NCI-H2196 (cell line): ENCODE measurements at regions not wholly inside any gene's neighbourhood (a gene's known extent, or its start where the extent isn't known, plus 50 kb on each side); places are given as distances from the start of the nearest gene placed in this dataset.
"Not testable (repeated sequence)": the region's sequence is repeated elsewhere in the genome, so short reads cannot be mapped to it uniquely, and the experiment has no call there.

Experiments used
- DNase-seq: peaks from one replicate; lab custom pipeline; 2025; ENCODE audit not compliant: unreplicated experiment; lab: John Stamatoyannopoulos, UW

DNA sequence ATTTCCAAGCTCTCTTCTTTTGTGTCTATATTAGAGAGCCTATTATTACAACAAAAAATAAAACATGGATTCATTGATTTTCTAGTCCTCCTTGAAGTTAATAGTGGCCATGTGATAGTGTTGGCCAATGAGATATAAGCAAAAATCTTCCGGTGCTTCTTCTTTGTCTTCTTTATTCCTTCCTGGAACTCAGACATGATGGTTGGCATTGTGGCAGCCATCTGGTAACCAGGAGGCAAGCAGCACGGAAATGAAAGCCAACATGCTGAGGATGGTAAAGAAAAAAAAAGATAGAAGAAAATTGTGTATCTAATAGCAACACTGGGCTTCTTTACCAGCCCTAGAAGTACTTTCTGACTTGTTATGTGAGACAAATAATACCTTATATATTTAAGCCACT is 50.8 kb upstream of the SEL1L start:
- DNase-seq: no peak

DNA sequence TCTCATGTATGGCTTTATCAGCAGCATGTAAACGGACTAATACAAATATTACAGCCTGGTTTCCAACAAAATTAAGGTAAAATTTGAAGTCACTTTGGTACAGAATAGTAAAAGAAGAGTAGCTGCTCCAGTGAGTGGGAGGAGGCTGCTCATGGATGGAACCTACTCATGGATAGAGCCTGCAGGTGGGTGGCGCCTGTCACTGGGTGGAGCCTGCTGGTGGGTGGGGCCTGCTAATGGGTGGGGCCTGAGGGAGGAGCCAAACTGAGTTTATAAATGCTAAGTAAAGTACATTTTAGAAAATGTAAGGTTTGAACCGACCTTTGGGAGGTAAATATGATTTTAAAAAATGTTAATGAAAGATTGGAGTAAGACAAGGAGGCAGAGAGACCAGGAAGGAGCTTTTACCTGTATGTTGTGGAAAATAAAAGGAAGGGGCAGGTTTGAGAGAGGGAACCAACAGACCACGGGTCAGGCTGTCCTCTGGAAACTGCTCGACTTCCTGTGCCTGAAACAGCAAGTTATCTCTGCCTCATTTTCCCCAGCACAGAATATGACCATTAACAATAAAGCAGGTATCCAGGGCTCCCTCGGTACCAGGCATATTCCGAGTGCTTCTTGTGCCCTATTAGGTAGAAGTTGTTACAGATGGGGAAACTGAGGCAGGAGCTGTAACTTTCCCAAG is 55.9 kb upstream of the SEL1L start:
- no peak for DNase-seq

DNA sequence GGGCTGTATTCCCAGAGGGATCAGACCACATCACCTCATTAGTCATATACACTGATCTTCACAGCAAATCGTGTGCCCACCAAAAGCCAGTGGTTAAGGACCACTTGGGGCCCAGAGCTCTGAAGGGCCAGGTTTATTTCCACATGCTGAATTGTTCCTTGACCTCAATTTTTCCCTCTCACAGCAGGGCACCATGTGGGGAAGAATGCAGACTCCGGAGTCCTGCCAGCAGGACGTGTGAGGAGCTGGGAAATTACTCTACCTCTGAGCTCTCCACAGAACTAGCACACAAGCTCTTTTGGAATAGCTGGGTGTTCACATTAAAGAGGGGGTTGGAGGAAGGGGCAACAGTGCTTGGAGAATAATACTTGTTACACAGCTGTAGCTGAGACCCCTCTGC is 57.6 kb upstream of the SEL1L start:
- DNase-seq: no peak

DNA sequence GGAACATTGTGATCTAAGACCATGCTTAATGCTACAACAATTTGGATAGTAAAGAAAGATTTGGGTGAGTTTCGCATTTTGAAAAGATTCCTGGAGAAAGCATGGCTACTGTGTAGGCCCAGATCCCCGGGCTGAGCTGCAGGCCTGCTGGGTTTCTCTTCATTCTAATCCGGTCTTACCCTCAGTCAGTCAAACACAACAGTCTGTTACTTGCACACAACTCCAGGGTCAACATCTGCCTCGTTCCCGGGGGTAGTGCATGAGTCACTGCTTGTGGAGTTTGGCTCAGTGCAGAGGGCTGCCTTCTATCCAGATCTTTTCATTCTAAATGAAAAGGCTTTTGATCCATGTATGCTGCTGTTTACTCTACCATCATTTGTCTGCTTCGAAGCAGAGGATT is 60.4 kb upstream of the SEL1L start:
- no peak for DNase-seq

DNA sequence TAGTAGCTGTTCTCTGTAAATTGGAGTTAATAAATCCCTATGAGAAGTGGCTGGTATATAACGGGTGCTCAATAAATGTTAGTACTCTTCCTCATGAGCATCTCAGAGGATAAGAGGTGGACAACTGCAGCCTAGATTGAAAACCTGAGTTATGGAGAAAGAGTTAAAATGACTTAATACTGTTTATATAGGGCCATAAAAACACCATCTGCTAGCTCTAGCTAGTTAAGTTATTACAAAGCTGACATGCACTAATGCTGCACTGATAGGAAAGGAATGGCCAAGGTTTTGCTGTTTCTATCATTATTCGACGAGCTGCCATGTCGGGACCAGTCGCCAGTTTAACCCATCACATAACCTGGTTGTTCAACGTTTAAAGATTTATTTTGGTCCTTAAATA is 72.0 kb upstream of the SEL1L start:
- no peak for DNase-seq

DNA sequence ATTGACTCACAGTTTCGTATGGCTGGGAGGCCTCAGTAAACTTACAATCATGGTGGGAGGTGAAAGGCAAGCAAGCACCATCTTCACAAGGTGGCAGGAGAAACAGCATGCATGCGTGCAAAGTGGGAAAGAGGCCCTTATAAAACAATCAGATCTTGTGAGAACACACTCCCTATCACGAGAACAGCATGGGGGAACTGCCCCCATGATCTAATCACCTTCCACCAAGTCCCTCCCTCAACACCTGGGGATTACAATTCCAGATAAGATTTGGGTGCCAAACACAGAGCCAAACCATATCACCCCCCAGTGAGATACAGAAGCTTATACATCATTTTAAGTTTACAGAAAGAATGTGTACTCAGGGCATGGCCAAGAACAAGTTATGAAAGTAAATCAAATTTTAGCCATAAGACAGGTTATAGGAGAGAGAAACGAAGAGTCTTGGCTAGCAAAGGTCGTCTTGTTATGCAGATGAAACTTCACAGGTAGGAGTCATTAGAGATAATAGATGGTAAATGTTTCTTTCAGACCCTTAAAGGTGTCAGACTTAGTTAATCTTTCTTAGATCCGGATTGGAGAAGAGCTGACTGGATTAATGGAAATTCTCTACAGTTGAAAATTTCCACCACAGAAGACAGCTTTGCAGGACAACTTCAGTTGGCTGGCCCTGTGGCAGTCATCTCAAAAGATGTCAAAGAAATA is 79.8 kb upstream of the SEL1L start:
- DNase-seq: no peak

DNA sequence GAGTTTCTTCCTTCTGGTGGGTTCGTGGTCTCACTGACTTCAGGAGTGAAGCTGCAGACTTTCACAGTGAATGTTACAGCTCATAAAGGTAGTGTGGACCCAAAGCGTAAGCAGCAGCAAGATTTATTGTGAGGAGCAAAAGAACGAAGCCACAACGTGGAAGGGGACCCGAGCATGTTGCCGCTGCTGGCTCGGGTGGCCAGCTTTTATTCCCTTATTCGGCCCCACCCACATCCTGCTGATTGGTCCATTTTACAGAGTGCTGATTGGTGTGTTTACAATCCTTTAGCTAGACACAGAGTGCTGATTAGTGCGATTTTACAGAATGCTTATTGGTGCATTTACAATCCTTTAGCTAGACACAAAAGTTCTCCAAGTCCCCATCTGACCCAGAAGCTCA is 80.6 kb upstream of the SEL1L start:
- DNase-seq: not testable (repeated sequence)

DNA sequence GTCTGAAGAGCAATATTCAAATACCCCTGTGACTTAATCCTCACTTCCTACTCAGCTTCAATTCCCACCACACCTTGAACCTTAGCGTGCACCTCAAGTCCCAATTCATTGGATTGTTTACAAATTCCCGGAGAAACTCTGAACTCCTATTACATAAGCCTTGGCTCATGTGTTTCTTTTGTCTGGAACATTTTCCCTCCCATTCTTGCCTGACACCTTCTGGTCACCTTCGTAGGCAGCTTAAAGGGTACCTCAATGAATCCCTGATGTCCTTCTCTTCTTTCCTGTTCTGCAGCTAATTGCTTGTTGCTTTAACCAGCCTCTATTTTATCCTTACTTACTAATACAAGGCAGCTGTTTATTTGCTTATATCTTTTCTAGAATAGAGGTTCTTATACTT is 85.0 kb upstream of the SEL1L start:
- DNase-seq: no peak

DNA sequence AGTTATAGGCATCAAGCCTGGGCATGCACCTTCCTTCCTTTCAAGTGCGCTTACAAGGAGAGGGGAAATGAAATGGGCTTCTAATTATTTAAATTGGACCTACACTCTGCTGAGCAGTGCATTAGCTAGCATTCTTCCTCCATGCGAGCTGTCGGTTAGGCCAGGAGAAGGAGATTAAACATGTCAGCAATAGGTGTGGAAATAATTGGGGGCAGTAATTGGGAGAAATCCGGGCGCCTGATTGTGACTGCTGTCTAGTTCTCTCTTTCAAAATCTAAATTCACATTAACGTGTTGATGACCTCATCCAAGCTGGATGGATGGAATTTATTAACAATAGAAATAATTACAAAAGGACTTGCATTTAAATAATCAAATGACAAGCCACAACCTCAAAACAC is 86.2 kb upstream of the SEL1L start:
- no peak for DNase-seq

DNA sequence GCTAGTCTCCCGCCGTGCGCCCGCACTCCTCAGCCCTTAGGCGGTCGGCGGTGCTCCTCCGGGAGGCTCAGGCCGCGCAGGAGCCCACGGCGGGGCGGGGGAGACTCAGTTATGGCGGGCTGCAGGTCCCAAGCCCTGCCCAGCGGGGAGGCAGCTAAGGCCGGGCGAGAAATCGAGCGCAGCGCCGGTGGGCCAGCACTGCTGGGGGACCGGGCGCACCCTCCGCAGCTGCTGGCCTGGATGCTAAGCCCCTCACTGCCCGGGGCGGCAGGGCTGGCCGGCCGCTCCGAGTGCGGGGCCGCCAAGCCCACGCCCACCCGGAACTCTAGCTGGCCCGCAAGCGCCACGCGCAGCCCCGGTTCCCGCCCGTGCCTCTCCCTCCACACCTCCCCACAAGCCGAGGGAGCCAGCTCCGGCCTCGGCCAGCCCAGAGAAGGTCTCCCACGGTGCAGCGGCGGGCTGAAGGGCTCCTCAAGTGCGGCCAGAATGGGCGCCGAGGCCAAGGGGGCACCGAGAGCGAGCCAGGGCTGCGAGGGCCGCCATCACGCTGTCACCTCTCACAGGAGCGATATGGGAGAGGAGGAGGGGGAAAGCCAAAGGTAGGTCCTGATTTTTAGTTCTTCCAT is 90.2 kb upstream of the SEL1L start:
- DNase-seq: not testable (repeated sequence)

DNA sequence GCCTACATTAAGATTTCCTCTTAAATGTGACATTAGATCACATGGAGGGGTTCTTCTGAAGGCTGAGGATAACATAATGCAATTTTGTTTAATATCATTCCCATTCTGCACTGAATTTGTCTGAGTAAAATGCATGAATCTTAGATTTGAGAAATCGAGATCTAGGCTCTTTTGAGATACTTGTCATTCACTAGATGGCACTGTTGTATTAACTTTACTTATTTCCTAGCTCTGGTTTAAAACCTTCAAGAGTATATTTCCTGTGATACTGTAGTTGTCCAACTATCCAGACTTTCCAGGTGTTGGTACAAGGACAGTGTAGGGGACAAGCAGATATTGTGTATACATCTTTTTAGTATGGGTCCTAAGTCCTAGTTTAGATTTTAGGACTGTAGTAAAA is 91.7 kb upstream of the SEL1L start:
- peak; percentile 22 for DNase-seq

DNA sequence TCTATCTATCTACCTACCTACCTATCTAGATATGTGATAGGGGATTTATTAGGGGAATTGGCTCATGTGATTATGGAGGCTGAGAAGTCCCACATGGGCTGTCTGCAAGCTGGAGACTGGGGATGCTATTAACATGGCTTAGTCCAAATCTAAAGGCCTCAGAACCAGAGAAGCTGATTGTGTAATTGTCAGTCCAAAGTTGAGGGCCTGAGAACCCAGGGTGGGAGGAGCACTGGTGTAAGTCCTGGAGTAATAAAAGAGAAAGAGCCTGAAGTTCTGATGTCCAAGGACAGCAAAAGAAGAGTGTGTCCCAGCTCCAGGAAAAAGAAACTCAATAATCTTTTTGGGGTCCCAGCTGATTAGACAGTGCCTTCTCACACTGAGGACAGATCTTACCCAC is 98.5 kb upstream of the SEL1L start:
- no peak for DNase-seq

DNA sequence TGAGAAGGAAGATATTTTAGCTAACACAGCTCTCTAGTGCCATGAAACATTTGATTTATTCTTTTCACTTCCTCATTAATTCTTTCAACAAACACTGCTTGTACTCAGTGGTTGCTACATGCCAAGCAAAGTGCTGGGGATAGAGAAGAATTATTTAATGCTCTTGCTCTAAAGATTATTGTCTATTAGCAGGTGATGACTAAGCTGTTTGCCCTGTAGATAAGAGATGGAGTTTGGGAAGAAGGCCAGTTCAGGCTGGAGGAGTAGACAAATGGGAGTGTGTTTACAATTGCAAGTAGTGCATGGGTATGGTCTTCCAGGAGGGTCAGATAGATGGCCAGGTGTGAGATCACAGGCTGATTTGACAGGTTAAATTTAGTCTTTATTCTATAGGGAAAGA is 99.8 kb upstream of the SEL1L start:
- DNase-seq: no peak

DNA sequence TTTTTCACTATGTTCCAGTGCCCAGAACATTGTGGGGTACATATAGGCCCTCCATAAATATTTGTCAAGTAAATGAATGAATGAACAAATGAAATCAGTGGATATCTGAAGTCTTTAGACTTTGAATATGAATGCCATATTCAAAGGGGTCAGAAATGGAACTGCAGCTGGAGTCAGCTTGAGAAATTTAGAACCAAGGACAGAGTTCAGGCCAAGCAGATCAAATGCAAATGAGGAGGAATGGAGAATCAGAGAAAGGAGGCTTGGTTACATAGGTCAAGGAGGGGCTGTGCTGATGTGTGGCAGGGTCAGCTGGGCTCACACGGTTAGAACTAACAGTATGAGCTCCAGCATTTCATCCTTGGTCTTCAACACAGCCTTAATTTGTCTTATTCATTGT is 104.0 kb upstream of the SEL1L start:
- no peak for DNase-seq

DNA sequence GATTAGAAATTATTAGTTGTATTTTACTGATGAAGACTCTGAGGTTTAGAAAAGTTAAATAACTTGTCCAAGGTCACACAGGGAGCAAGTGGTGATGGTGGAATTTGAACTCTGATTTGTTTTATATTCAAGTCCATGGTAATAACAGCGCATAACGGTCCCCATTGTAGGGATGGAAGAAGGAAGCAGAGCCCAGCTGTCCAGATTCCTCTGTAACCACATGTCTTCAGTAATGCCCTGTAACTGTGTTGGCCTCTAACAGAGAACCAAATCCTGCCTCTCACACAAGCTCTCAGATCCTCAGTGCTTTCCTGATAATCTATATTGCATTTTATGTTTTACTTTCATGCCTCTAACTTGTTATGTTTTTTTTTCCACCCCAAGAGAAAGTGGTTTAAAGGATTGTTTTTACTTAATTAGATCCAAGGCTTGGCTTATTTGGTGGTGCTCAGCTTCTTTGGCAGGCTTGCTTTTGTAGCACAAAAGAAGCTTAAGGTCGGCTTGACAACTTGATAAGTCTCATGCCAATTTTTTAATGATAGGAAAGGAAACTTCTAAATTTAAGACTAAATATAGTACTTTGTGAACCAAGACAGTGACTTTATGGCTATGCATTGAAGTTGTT is 105.1 kb upstream of the SEL1L start:
- DNase-seq: no peak

DNA sequence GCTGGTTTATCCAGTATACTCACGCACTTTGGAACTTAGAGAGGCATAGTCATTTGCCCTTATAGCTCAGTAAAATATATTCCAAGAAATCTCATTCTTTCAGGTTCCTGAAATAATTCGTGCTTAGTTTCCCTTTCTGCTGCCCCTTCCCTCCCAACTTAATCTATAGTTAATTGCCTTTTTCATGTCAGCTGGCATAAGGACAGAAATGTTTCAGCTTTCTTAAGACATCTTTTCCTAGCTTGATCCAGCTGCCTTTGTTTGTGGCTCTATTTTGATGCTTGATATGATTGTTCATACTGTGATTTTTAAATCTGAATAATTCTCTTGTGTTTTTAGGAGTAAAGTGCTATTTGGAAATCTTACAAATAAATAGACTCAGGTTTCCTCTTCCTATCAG is 120.0 kb upstream of the SEL1L start:
- no peak for DNase-seq

DNA sequence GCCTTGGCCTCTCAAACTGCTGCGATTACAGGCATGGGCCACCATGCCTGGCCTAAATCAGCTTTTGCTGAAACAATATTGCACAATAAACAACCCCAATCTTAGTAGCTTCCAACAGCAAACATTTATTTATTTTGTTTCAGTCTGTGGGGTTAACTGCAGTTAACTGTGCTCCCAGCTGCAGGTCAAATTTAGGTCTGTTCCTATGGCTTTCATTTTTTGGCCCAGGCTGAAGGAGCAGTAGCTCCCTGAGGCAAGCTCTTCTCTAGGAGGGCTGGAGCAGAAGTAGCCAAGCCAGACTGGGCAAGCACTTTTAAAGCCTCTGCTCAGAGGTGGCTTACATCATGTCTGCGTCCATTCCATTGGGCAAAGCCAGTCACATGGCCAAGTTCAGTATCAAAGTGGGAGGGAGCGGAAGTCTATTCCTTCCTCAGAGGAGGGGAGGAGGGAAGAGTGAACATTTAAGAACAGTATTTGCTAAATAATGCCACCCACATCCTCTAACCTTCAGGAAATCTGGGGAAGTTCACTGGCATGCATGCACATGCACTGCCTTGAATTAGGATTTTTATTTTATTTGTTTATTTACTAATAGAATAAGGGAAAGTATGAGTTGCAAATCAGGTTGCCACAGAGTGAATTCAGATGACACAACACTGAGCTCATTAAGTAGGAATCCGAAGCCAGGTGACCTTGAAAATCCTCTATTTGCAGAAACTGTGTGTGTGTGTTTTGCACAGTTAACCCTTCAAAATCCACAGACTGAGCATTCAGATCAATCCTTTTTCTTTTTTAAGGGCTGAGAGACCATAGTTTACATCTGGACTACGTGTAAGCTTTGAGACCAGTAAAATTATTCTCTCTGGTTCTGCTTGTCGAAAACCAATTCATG is 122.0 kb upstream of the SEL1L start:
- DNase-seq: no peak

DNA sequence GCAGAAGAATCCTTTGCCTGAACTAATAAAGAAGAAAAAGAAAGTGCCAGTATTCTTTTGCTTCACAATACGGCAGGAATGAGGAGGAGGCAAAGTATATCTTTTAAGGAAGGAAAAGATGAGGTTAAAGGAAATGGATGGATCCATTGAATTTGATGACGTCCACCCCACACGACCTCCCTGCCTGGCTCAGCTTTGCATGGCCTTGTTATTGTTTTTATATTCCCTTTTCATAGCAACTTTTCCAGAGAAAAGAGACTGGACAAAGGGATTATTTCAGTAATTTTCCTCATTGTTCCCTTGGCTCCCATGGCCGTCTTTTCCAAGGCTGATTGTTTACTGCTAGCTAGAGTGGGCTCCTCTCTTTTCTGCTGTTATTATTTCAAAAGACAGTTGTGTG is 123.2 kb upstream of the SEL1L start:
- DNase-seq: no peak

DNA sequence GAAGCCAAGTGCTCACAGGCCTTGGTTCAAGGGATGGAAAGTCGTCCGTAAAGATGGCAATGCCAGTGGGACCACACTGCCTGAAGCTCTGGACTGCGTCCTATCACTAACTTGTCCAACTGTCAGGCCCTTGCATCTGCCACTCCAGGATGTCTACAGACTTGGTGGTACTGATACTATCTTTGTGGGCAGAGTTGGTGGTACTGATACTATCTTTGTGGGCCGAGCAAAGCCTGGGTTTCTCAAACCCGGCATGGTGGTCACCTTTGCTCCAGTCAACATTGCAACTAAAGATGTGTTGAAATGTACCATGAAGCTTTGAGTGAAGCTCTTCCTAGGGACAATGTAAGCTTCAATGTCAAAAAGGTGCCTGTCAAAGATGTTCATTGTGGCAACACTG is 128.4 kb upstream of the SEL1L start:
- no peak for DNase-seq

DNA sequence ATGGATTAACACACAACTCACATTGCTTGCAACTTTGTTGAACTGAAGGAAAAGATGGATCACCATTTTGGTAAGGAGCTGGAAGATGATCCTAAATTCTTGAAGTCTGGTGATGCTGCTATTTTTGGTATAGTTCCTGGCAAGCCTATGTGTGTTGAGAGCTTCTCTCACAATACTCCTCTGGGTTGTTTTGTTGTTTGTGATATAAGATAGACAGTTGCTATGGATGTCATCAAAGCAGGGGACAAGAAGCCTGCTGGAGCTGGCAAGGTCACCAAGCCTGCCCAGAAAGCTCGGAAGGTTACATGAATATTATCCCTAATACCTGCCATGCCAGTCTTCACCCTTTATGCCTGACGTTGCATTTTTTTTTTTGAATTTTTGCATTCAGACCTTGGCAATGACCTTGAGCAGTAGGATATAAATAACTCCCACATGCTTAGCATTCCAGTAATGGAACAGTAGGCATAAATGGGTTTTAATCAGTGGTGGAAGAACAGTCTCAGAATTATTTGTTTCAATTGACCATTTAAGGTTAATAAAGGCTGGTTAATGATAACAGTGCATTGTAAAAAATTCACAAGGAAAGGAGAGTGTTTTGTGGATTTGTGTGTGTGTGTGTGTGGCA is 129.0 kb upstream of the SEL1L start:
- no peak for DNase-seq
